Upper lobe of left lung (tissue), 4 donors: ENCODE measurements at regions not wholly inside any gene's neighbourhood (a gene's known extent, or its start where the extent isn't known, plus 50 kb on each side); places are given as distances from the start of the nearest gene placed in this dataset.

Experiments used
- CTCF ChIP-seq, 6 experiments: fragments of 450-650 bp in 4 of 6; fragments of 200-600 bp in 2 of 6; sonication (generic) in 2 of 6; IDR thresholded peaks; one replicate each; pipeline ENCODE4 v1.5.1; 2016 to 2019; ENCODE audit warnings: antibody characterized with exemption in 6 of 6
- EP300 ChIP-seq, 4 donors: sonication (generic); formaldehyde crosslinking; IDR thresholded peaks; one replicate each; pipeline ENCODE4 v1.5.1; 2017; ENCODE audit warnings: antibody characterized with exemption in 4 of 4, control low read depth in 2 of 4

- TF ChIP-seq CTCF (IDR thresholded peaks at IDR 0.05), result no peak
- TF ChIP-seq EP300 (IDR thresholded peaks at IDR 0.05), result no peak
Measured at GRCh38 chr10:8534096-8534495, 479.6 kb downstream of the GATA3 start.
